ENCODE measurements at regions not wholly inside any gene's neighbourhood (a gene's known extent, or its start where the extent isn't known, plus 50 kb on each side); places are given as distances from the start of the nearest gene placed in this dataset.
A peak's percentile ranks its signal among the peaks of the same experiment; 100 is the strongest.
"Not testable (repeated sequence)": the region's sequence is repeated elsewhere in the genome, so short reads cannot be mapped to it uniquely, and the experiment has no call there.

GRCh38 chr3:20700714-20701113 is 514.7 kb upstream of the SGO1 start:
- peak; percentile 14 for DNase-seq

- DNase-seq, result no peak
Measured at GRCh38 chr3:20698896-20699295, 512.9 kb upstream of the SGO1 start.

GRCh38 chr3:20696388-20697150 is 510.6 kb upstream of the SGO1 start:
- no peak for DNase-seq

GRCh38 chr3:20692675-20693074 is 506.7 kb upstream of the SGO1 start:
- no peak for DNase-seq

GRCh38 chr3:20683910-20684309 is 497.9 kb upstream of the SGO1 start:
- no peak for DNase-seq

- no peak for DNase-seq
Measured at GRCh38 chr3:20682573-20682972, 496.6 kb upstream of the SGO1 start.

GRCh38 chr3:20680990-20681628 is 495.1 kb upstream of the SGO1 start:
- DNase-seq, result no peak

GRCh38 chr3:20673866-20674265 is 487.9 kb upstream of the SGO1 start:
- no peak for DNase-seq

- no peak for DNase-seq
Measured at GRCh38 chr3:20669675-20670074, 483.7 kb upstream of the SGO1 start.

- DNase-seq, result no peak
Measured at GRCh38 chr3:20669184-20669583, 483.2 kb upstream of the SGO1 start.

- no peak for DNase-seq
Measured at GRCh38 chr3:20668411-20668810, 482.4 kb upstream of the SGO1 start.

- DNase-seq, result no peak
Measured at GRCh38 chr3:20666091-20666490, 480.1 kb upstream of the SGO1 start.

GRCh38 chr3:20658491-20658890 is 472.5 kb upstream of the SGO1 start:
- no peak for DNase-seq

GRCh38 chr3:20657560-20657959 is 471.6 kb upstream of the SGO1 start:
- no peak for DNase-seq

- DNase-seq, result no peak
Measured at GRCh38 chr3:20652231-20652986, 466.4 kb upstream of the SGO1 start.

GRCh38 chr3:20648921-20649381 is 462.9 kb upstream of the SGO1 start:
- DNase-seq, result no peak

GRCh38 chr3:20648294-20648693 is 462.3 kb upstream of the SGO1 start:
- no peak for DNase-seq

- no peak for DNase-seq
Measured at GRCh38 chr3:20646425-20646824, 460.4 kb upstream of the SGO1 start.

GRCh38 chr3:20645340-20645739 is 459.3 kb upstream of the SGO1 start:
- DNase-seq, result peak; percentile 2

GRCh38 chr3:20637729-20638128 is 451.7 kb upstream of the SGO1 start:
- no peak for DNase-seq

- no peak for DNase-seq
Measured at GRCh38 chr3:20622304-20622703, 436.3 kb upstream of the SGO1 start.

GRCh38 chr3:20618621-20619020 is 432.6 kb upstream of the SGO1 start:
- not testable (repeated sequence) for DNase-seq

GRCh38 chr3:20618181-20618580 is 432.2 kb upstream of the SGO1 start:
- not testable (repeated sequence) for DNase-seq

GRCh38 chr3:20615982-20616381 is 430.0 kb upstream of the SGO1 start:
- not testable (repeated sequence) for DNase-seq

All from NCI-H1105 (cell line).